HepG2 (cell line): ENCODE measurements at regions not wholly inside any gene's neighbourhood (a gene's known extent, or its start where the extent isn't known, plus 50 kb on each side); places are given as distances from the start of the nearest gene placed in this dataset.

Source experiments
- ATAC-seq: fragments of 200-7000 bp; cut with Tn5 transposase; 3 replicates; pipeline ENCODE4 v1.9.1; 2020; ENCODE audit warnings: mild to moderate bottlenecking, moderate library complexity
- BruUV-seq: library from RNA; stranded (reverse); fragments of 400-500 nt; replicated peaks from 2 replicates; lab custom pipeline; 2021; lab: Mats Ljungman, UMichigan
- CTCF ChIA-PET: fragments of 300-600 bp; formaldehyde crosslinking; extraction: SDS; loops from one replicate; lab custom pipeline; 2021; ENCODE audit warnings: low total read pairs, inconsistent platforms, low intra/inter-chr PET ratio; lab: Yijun Ruan, JAX
- POLR2A ChIA-PET: fragments of 350-600 bp; sonication (Branson Sonifier 250); formaldehyde crosslinking; loops from one replicate; lab custom pipeline; 2020; ENCODE audit warnings: antibody characterized with exemption, inconsistent platforms; lab: Yijun Ruan, JAX
- DNase-seq: peaks from one replicate; pipeline ENCODE4 v3.0.0-alpha.2; 2015; ENCODE audit warnings: low spot score
- FAIRE-seq: peaks from 3 replicates; lab custom pipeline; 2011; peaks lifted over from hg19 to GRCh38; lab: Jason Lieb, UNC
- H2AFZ ChIP-seq: one replicate; pipeline ENCODE4 v1.6.1; 2011; ENCODE audit warnings: low read length, inconsistent platforms
- H3K27ac ChIP-seq: fragments of 300-600 bp; 3 replicates; pipeline ENCODE4 v1.8.0; 2011; ENCODE audit warnings: mixed run types, mild to moderate bottlenecking, mixed read lengths, low read length, inconsistent platforms; ENCODE audit not compliant: insufficient read depth; ENCODE audit errors: extremely low read length
- H3K27me3 ChIP-seq, 2 experiments: fragments of 200-600 bp in 1 of 2; 2 replicates in 1 of 2; 3 replicates in 1 of 2; pipeline versions ENCODE4 v1.6.0 to v1.8.0; 2011; ENCODE audit warnings: low read length in 2 of 2, mild to moderate bottlenecking in 2 of 2, moderate library complexity in 2 of 2, inconsistent platforms in 1 of 2; ENCODE audit not compliant: insufficient read depth in 2 of 2, control insufficient read depth in 1 of 2
- H3K36me3 ChIP-seq, 2 experiments: fragments of 200-600 bp in 1 of 2; replicated peaks in 1 of 2; 2 replicates in 1 of 2; 3 replicates in 1 of 2; pipeline versions ENCODE4 v1.5.1 to v1.8.0; 2011; ENCODE audit warnings: low read length in 2 of 2, inconsistent platforms in 1 of 2; ENCODE audit not compliant: insufficient read depth in 2 of 2, control insufficient read depth in 1 of 2
- H3K4me1 ChIP-seq: 2 replicates; pipeline ENCODE4 v1.5.1; 2012; ENCODE audit warnings: low read length, inconsistent platforms; ENCODE audit not compliant: insufficient read depth
- H3K4me2 ChIP-seq: 2 replicates; pipeline ENCODE4 v1.6.0; 2011; ENCODE audit warnings: low read depth, low read length, inconsistent platforms
- H3K4me3 ChIP-seq, 3 experiments: fragments of 200-600 bp in 1 of 3; sonication (generic), shearing (Covaris generic) in 1 of 3; replicated peaks in 1 of 3; 2 replicates each; pipeline ENCODE4 v1.5.1; 2011 to 2016; ENCODE audit warnings: low read length in 3 of 3, inconsistent platforms in 2 of 3, low read depth in 2 of 3, mild to moderate bottlenecking in 2 of 3, control low read depth in 1 of 3, mixed read lengths in 1 of 3; ENCODE audit not compliant: insufficient read depth in 1 of 3
- H3K79me2 ChIP-seq: one replicate; pipeline ENCODE4 v1.6.1; 2011; ENCODE audit warnings: low read length, inconsistent platforms; ENCODE audit not compliant: insufficient read depth
- H3K9ac ChIP-seq: 2 replicates; pipeline ENCODE4 v1.6.0; 2011; ENCODE audit warnings: mild to moderate bottlenecking, low read depth, low read length, inconsistent platforms; ENCODE audit not compliant: insufficient read depth
- H3K9me3 ChIP-seq: 2 replicates; pipeline ENCODE4 v1.5.1; 2012; ENCODE audit warnings: mild to moderate bottlenecking, low read length
- H4K20me1 ChIP-seq: 2 replicates; pipeline ENCODE4 v1.6.0; 2011; ENCODE audit warnings: inconsistent platforms, mild to moderate bottlenecking, low read length, moderate library complexity; ENCODE audit not compliant: insufficient read depth
- BORCS8-MEF2B ChIP-seq: sonication (generic); formaldehyde crosslinking; IDR thresholded peaks from 2 replicates; pipeline ENCODE4 v1.8.0; 2022; ENCODE audit warnings: mild to moderate bottlenecking, missing genetic modification reagents
- CBX2 ChIP-seq, 2 experiments: fragments of 200-600 bp in 1 of 2; sonication (generic); formaldehyde crosslinking in 1 of 2; IDR thresholded peaks; 2 replicates each; pipeline versions ENCODE4 v1.7.0 to v1.8.1; 2018 to 2022; ENCODE audit warnings: low read depth in 2 of 2, low read length in 1 of 2, mild to moderate bottlenecking in 1 of 2, missing genetic modification reagents in 1 of 2
- CENPX ChIP-seq: sonication (generic); formaldehyde crosslinking; IDR thresholded peaks from 2 replicates; pipeline ENCODE4 v1.9.0; 2021; ENCODE audit warnings: mild to moderate bottlenecking, missing genetic modification reagents, moderate library complexity
- CREB1 ChIP-seq, 2 experiments: fragments of 450-650 bp in 1 of 2; IDR thresholded peaks; 2 replicates each; pipeline ENCODE4 v1.6.1; 2016 to 2017; ENCODE audit warnings: control low read depth in 1 of 2, mild to moderate bottlenecking in 1 of 2, missing compliant biosample characterization in 1 of 2, missing genetic modification characterization in 1 of 2
- EP300 ChIP-seq, 3 experiments: sonication (generic) in 1 of 3; formaldehyde crosslinking in 1 of 3; IDR thresholded peaks; 2 replicates each; pipeline versions ENCODE4 v1.5.1 to v1.6.1; 2011 to 2020; ENCODE audit warnings: low read depth in 2 of 3, low read length in 2 of 3, borderline replicate concordance in 1 of 3, improper control_type of control experiment in 1 of 3, mild to moderate bottlenecking in 1 of 3, missing genetic modification reagents in 1 of 3, moderate library complexity in 1 of 3
- KAT8 ChIP-seq: IDR thresholded peaks from 2 replicates; pipeline ENCODE4 v1.6.1; 2016; ENCODE audit warnings: missing genetic modification reagents, missing compliant biosample characterization
- KLF12 ChIP-seq: sonication (generic); formaldehyde crosslinking; IDR thresholded peaks from 2 replicates; pipeline ENCODE4 v1.4.0; 2020; ENCODE audit warnings: missing genetic modification reagents, borderline replicate concordance
- NR2F2 ChIP-seq: IDR thresholded peaks from 2 replicates; pipeline ENCODE4 v1.6.1; 2012; ENCODE audit warnings: low read depth, inconsistent platforms, borderline replicate concordance
- SIX1 ChIP-seq: sonication (generic); formaldehyde crosslinking; IDR thresholded peaks from 2 replicates; pipeline ENCODE4 v1.4.0; 2020; ENCODE audit warnings: missing genetic modification reagents, borderline replicate concordance
- TGIF2 ChIP-seq: IDR thresholded peaks from 2 replicates; pipeline ENCODE4 v1.6.1; 2016; ENCODE audit warnings: control low read depth, missing compliant biosample characterization
- ZFP90 ChIP-seq: sonication (generic); formaldehyde crosslinking; IDR thresholded peaks from 2 replicates; pipeline ENCODE4 v1.8.0; 2022; ENCODE audit warnings: missing genetic modification reagents, mild to moderate bottlenecking, inconsistent platforms, borderline replicate concordance
- ZNF224 ChIP-seq: sonication (generic); formaldehyde crosslinking; IDR thresholded peaks from 2 replicates; pipeline ENCODE4 v1.5.0; 2020; ENCODE audit warnings: mild to moderate bottlenecking, missing genetic modification reagents
- ZNF280D ChIP-seq: sonication (generic); formaldehyde crosslinking; IDR thresholded peaks from 2 replicates; pipeline ENCODE4 v1.5.1; 2020; ENCODE audit warnings: mild to moderate bottlenecking, missing genetic modification reagents
- ZNF281 ChIP-seq: sonication (generic); formaldehyde crosslinking; IDR thresholded peaks from 2 replicates; pipeline ENCODE4 v1.4.0; 2020; ENCODE audit warnings: missing genetic modification reagents, borderline replicate concordance
- ZNF431 ChIP-seq: sonication (generic); formaldehyde crosslinking; IDR thresholded peaks from 2 replicates; pipeline ENCODE4 v1.9.0; 2022; ENCODE audit warnings: missing genetic modification reagents, low read depth, mild to moderate bottlenecking, borderline replicate concordance
- ZNF639 ChIP-seq: conservative IDR thresholded peaks from 2 replicates; pipeline ENCODE4 v1.6.1; 2018; ENCODE audit warnings: missing genetic modification reagents
- ZNF652 ChIP-seq: IDR thresholded peaks from 2 replicates; pipeline ENCODE4 v1.6.1; 2016; ENCODE audit warnings: low read depth, borderline replicate concordance
- ZNF761 ChIP-seq: sonication (generic); formaldehyde crosslinking; conservative IDR thresholded peaks from 2 replicates; pipeline ENCODE4 v1.4.0; 2020; ENCODE audit warnings: mild to moderate bottlenecking, missing genetic modification reagents
- ZNF772 ChIP-seq: sonication (generic); formaldehyde crosslinking; IDR thresholded peaks from 2 replicates; pipeline ENCODE4 v1.5.0; 2020; ENCODE audit warnings: mild to moderate bottlenecking, missing genetic modification reagents
- WGBS: methylation state at CpG from one replicate; pipeline ENCODE4 v1.1.6; 2017; ENCODE audit warnings: low lambda C conversion rate; 5-methylcytosine and 5-hydroxymethylcytosine counted together
- in situ Hi-C: cut with HindIII; loops from 2 replicates; pipeline ENCODE4 v1.10.0; 2017; ENCODE audit warnings: low pct_unique_long_range_greater_than_20kb; ENCODE audit not compliant: extremely low pct_ligation_motif_present
- intact Hi-C: fragments of 100-400 bp; cut with micrococcal nuclease; formaldehyde crosslinking; loops from one replicate; pipeline ENCODE4 v1.10.0; 2022; ENCODE audit not compliant: unreplicated experiment

- DNase-seq = no peak
- CTCF ChIA-PET = no interaction called here
- TF ChIP-seq ZNF652 (CRISPR knock-in tag) (no peak), ZNF761 (CRISPR knock-in tag) (no peak), CBX2 (IDR thresholded peaks at IDR 0.05; ENCODE audit: low read depth, low read length) (no peak), CBX2 (CRISPR knock-in tag; IDR thresholded peaks at IDR 0.05; ENCODE audit: low read depth) (no peak), KLF12 (CRISPR knock-in tag) (no peak), NR2F2 (no peak), ZNF224 (CRISPR knock-in tag) (no peak), BORCS8-MEF2B (CRISPR knock-in tag) (no peak), SIX1 (CRISPR knock-in tag) (no peak), EP300 (IDR thresholded peaks at IDR 0.05; ENCODE audit: low read depth in 2 of 2, low read length in 2 of 2) (no peak), EP300 (CRISPR knock-in tag; IDR thresholded peaks at IDR 0.05; ENCODE audit: borderline replicate concordance) (no peak), ZNF772 (CRISPR knock-in tag) (no peak), ZNF280D (no peak), ZNF431 (CRISPR knock-in tag) (no peak), KAT8 (CRISPR knock-in tag) (no peak), ZFP90 (CRISPR knock-in tag) (no peak), TGIF2 (CRISPR knock-in tag) (no peak), CREB1 (IDR thresholded peaks at IDR 0.05) (no peak), CREB1 (CRISPR knock-in tag; IDR thresholded peaks at IDR 0.05) (no peak), ZNF639 (CRISPR knock-in tag) (no peak), ZNF281 (no peak), CENPX (CRISPR knock-in tag) (no peak)
Observed at GRCh38 chr3:21024563-21024962, 726.4 kb downstream of the ZNF385D start.

More at GRCh38 chr3:21024563-21024962, 726.4 kb downstream of the ZNF385D start:
- POLR2A ChIA-PET = no interaction called here
- Histone ChIP-seq H3K4me2 (no peak overlapping the region), H3K4me3 (no peak overlapping the region), H3K9me3 (peaks cover 92% of the 10 kb centered on the region), H3K27me3 (no peaks in the 10 kb centered on the region), H3K79me2 (no peaks in the 10 kb centered on the region), H3K27ac (no peak overlapping the region), H2AFZ (no peak overlapping the region), H3K4me1 (no peaks in the 10 kb centered on the region), H3K36me3 (no peaks in the 10 kb centered on the region), H3K9ac (no peak overlapping the region), H4K20me1 (no peaks in the 10 kb centered on the region)
- in situ Hi-C loops (no loop called here), intact Hi-C loops (no loop called here)
- BruUV-seq = no TSS peak
- FAIRE-seq (no peak), ATAC-seq (no peak)
- 3% methylated on average over 2 of the region's 2 CpGs for WGBS
